ENCODE measurements at regions not wholly inside any gene's neighbourhood (a gene's known extent, or its start where the extent isn't known, plus 50 kb on each side); places are given as distances from the start of the nearest gene placed in this dataset.

GRCh38 chr16:79444572-79444971, 156.0 kb downstream of the MAF start:
- DNase-seq (ENCODE audit: low spot score), result no peak

GRCh38 chr16:79439901-79440300, 160.6 kb downstream of the MAF start:
- DNase-seq (ENCODE audit: low spot score), result no peak

- no peak for DNase-seq (ENCODE audit: low spot score)
Measured at GRCh38 chr16:79437764-79438751, 162.5 kb downstream of the MAF start.

- no peak for DNase-seq (ENCODE audit: low spot score)
Measured at GRCh38 chr16:79436885-79437284, 163.7 kb downstream of the MAF start.

- DNase-seq (ENCODE audit: low spot score), result no peak
Measured at GRCh38 chr16:79434771-79435170, 165.8 kb downstream of the MAF start.

- DNase-seq (ENCODE audit: low spot score), result no peak
Measured at GRCh38 chr16:79434092-79434491, 166.4 kb downstream of the MAF start.

GRCh38 chr16:79431923-79432322, 168.6 kb downstream of the MAF start:
- no peak for DNase-seq (ENCODE audit: low spot score)

GRCh38 chr16:79430191-79430678, 170.3 kb downstream of the MAF start:
- DNase-seq (ENCODE audit: low spot score), result no peak

GRCh38 chr16:79429381-79430190, 171.0 kb downstream of the MAF start:
- DNase-seq (ENCODE audit: low spot score), result no peak

GRCh38 chr16:79426663-79427062, 173.9 kb downstream of the MAF start:
- DNase-seq (ENCODE audit: low spot score), result no peak

- no peak for DNase-seq (ENCODE audit: low spot score)
Measured at GRCh38 chr16:79422064-79422463, 178.5 kb downstream of the MAF start.

- no peak for DNase-seq (ENCODE audit: low spot score)
Measured at GRCh38 chr16:79421126-79421525, 179.4 kb downstream of the MAF start.

- DNase-seq (ENCODE audit: low spot score), result no peak
Measured at GRCh38 chr16:79420493-79420892, 180.0 kb downstream of the MAF start.

GRCh38 chr16:79419148-79419547, 181.4 kb downstream of the MAF start:
- no peak for DNase-seq (ENCODE audit: low spot score)

- no peak for DNase-seq (ENCODE audit: low spot score)
Measured at GRCh38 chr16:79417601-79418008, 182.9 kb downstream of the MAF start.

- no peak for DNase-seq (ENCODE audit: low spot score)
Measured at GRCh38 chr16:79415983-79416640, 184.4 kb downstream of the MAF start.

GRCh38 chr16:79412783-79413225, 187.7 kb downstream of the MAF start:
- no peak for DNase-seq (ENCODE audit: low spot score)

GRCh38 chr16:79411805-79412204, 188.7 kb downstream of the MAF start:
- DNase-seq (ENCODE audit: low spot score), result no peak

GRCh38 chr16:79411357-79411756, 189.2 kb downstream of the MAF start:
- DNase-seq (ENCODE audit: low spot score), result no peak

GRCh38 chr16:79409978-79410377, 190.6 kb downstream of the MAF start:
- DNase-seq (ENCODE audit: low spot score), result no peak

GRCh38 chr16:79408355-79408754, 192.2 kb downstream of the MAF start:
- DNase-seq (ENCODE audit: low spot score), result no peak

- DNase-seq (ENCODE audit: low spot score), result no peak
Measured at GRCh38 chr16:79407461-79408135, 192.9 kb downstream of the MAF start.
